ENCODE measurements at regions not wholly inside any gene's neighbourhood (a gene's known extent, or its start where the extent isn't known, plus 50 kb on each side); places are given as distances from the start of the nearest gene placed in this dataset.

- TF ChIP-seq, protein P1, sequence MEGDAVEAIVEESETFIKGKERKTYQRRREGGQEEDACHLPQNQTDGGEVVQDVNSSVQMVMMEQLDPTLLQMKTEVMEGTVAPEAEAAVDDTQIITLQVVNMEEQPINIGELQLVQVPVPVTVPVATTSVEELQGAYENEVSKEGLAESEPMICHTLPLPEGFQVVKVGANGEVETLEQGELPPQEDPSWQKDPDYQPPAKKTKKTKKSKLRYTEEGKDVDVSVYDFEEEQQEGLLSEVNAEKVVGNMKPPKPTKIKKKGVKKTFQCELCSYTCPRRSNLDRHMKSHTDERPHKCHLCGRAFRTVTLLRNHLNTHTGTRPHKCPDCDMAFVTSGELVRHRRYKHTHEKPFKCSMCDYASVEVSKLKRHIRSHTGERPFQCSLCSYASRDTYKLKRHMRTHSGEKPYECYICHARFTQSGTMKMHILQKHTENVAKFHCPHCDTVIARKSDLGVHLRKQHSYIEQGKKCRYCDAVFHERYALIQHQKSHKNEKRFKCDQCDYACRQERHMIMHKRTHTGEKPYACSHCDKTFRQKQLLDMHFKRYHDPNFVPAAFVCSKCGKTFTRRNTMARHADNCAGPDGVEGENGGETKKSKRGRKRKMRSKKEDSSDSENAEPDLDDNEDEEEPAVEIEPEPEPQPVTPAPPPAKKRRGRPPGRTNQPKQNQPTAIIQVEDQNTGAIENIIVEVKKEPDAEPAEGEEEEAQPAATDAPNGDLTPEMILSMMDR (conservative IDR thresholded peaks at IDR 0.05): no peak
- TF ChIP-seq EZH2 (IDR thresholded peaks at IDR 0.05; ENCODE audit: low read depth): no peak
Observed at GRCh38 chr13:107901996-107902562, 313.3 kb downstream of the LIG4 start.
